C4-2B (cell line): ENCODE measurements at regions not wholly inside any gene's neighbourhood (a gene's known extent, or its start where the extent isn't known, plus 50 kb on each side); places are given as distances from the start of the nearest gene placed in this dataset.
A peak's percentile ranks its signal among the peaks of the same experiment; 100 is the strongest.

ENCODE experiments used
- H3K27ac ChIP-seq: fragments of 450-650 bp; 2 replicates; pipeline ENCODE4 v1.5.1; 2017
- ZFX ChIP-seq: fragments of 450-650 bp; IDR thresholded peaks from 2 replicates; pipeline ENCODE4 v1.6.1; 2017
- TF ChIP-seq, protein P1 (sequence below): fragments of 450-650 bp; conservative IDR thresholded peaks from 2 replicates; pipeline ENCODE4 v1.5.1; 2017; ENCODE audit warnings: mild to moderate bottlenecking

DNA sequence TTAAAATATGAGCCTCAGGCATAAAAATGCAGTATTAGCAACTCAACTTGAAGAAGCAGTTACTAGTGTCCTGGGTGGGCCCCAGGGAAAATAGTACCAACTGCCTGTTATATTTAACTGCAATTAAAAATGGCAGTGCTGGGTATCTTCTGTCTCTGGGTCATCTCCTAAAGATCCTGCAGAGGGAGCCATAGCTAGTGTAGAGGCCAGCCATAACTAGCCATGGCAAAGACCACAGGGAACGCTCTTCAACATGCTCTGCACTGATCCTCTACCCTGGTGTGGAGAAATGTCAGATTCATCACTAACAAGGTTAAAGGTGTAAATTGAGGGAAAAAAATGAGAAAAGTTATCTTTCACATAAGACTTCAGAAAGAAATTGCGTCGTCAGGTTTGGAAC lies 181.3 kb downstream of the SNRPN start:
- H3K27ac ChIP-seq = no peak overlapping the region
- no peak for TF ChIP-seq ZFX
- TF ChIP-seq, protein P1, sequence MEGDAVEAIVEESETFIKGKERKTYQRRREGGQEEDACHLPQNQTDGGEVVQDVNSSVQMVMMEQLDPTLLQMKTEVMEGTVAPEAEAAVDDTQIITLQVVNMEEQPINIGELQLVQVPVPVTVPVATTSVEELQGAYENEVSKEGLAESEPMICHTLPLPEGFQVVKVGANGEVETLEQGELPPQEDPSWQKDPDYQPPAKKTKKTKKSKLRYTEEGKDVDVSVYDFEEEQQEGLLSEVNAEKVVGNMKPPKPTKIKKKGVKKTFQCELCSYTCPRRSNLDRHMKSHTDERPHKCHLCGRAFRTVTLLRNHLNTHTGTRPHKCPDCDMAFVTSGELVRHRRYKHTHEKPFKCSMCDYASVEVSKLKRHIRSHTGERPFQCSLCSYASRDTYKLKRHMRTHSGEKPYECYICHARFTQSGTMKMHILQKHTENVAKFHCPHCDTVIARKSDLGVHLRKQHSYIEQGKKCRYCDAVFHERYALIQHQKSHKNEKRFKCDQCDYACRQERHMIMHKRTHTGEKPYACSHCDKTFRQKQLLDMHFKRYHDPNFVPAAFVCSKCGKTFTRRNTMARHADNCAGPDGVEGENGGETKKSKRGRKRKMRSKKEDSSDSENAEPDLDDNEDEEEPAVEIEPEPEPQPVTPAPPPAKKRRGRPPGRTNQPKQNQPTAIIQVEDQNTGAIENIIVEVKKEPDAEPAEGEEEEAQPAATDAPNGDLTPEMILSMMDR = peak; percentile 50

DNA sequence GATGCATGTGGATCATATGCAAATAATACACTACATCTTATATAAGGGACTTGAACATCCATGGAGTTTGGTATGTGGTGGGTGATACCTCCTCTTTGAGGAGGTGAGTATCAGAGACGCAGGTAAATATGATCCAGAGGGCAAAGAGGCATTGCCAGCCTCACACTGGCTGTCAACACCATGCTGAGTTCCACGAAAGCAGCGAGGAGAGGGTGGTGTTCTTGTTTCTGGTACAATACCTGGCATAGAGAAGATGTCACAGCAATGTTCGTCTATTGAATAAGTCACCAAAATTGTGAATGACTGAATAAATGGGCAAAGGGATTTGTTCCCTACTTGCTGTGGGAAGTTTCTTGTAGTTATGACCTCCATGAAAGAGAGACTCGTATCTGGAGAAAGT lies 182.2 kb downstream of the SNRPN start:
- TF ChIP-seq ZFX = no peak
- TF ChIP-seq, protein P1 = no peak
- H3K27ac ChIP-seq = no peak overlapping the region

DNA sequence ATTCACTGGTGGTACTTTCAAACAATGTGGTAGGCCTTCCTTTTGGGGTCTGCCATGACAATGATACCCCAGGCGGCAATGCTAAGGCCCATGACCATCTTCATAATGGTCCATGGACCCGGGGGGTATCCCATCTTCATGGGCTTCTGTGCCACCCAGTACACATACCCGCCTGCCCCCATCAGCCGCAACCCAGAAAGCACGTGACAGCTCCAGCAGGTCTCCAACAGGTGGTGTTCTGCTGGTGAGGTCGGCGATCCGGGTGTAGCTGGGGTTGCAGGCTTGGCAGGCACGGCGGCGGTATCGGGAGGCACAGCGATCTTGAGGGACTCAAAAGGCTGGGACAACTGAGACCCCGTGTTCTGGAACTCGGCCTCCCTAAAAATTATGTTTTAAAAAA lies 214.5 kb downstream of the SNRPN start:
- no peak for TF ChIP-seq ZFX
- TF ChIP-seq, protein P1 = no peak
- no peak overlapping the region for H3K27ac ChIP-seq

DNA sequence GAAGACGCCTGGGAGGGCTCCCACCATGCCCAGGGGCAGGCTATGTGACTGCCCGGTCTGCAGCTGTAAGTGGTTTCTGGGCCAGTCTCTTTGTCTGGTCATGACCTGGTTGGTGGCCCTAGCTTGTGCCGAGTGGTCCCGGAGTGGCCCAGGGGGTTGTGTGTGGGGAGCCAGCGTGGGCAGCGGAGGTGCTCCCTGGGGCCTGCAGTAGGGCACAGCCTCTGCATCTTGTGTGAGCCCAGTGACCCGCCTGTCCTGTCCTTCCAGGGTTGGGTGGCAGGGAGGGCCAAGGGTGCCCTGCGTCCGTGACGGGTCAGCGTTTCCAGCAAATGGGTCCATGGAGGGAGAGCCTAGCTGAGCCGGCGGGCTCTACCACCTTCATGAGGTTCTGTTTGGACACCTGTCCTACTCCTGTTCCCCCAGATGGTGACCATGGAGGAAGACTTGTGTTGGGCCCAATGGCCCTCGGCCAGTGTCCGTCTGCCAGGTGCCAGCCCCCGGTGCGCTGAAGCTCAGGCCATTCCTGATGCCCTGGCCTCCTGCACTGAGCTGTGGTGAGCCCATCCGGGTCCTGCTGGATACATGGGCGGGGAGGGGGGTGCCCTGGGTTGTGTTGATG lies 215.4 kb downstream of the SNRPN start:
- TF ChIP-seq, protein P1 = no peak
- no peak for TF ChIP-seq ZFX

DNA sequence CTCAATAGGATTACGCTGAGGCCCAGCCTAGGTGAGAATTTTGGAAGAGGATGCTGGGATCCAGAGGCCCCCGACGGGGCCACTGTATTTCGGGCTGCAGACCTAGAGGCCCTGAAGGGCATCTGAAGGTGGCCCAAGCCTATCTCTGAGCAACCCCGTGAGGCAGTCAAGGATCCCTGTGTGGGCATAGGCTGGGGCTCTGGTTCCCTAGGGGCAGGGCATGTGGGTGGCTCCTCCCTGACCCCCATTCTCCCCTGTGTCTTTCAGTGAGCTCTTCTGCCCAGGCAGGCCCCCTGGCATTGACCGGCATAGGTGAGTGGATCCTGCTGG lies 216.0 kb downstream of the SNRPN start:
- H3K27ac ChIP-seq = no peak overlapping the region
- TF ChIP-seq ZFX = no peak
- TF ChIP-seq, protein P1 = no peak

More for the DNA sequence above, 215.4 kb downstream of the SNRPN start:
- no peak overlapping the region for H3K27ac ChIP-seq

DNA sequence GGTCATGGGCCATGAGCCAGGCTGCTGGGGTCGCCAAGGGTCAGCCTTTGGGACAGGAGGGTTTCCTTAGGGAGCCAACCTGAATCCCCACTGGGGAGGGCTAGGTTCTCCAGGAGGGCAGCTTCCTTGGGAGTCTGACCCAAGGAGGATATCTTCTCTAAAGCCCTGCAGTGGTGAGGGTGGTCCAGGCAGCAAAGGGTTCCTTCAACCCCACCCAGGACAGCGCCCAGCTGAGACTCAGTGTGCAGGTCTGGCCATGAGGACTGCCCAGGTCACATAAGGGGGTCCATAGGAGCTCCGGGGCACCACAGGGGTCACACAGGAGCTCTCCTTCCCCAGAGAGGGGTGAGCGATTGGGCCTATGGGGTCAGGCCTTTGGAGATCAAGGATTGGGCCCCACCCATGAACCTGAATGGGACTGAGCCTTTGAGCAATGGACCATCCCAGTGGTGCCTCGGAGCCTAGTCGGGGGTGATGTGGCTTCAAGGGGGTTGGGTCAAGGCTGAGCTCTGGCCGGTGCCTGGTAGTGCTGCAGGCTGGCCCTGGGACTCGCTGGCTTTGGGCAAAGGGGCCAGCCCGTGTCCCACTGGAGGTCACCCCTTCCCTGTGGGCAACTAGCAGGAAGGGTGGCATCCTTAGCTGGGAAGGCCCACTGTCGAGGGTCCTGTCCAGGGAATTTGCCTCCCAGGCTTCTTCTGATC lies 216.5 kb downstream of the SNRPN start:
- TF ChIP-seq ZFX = no peak
- TF ChIP-seq, protein P1 = no peak
- H3K27ac ChIP-seq = no peak overlapping the region

DNA sequence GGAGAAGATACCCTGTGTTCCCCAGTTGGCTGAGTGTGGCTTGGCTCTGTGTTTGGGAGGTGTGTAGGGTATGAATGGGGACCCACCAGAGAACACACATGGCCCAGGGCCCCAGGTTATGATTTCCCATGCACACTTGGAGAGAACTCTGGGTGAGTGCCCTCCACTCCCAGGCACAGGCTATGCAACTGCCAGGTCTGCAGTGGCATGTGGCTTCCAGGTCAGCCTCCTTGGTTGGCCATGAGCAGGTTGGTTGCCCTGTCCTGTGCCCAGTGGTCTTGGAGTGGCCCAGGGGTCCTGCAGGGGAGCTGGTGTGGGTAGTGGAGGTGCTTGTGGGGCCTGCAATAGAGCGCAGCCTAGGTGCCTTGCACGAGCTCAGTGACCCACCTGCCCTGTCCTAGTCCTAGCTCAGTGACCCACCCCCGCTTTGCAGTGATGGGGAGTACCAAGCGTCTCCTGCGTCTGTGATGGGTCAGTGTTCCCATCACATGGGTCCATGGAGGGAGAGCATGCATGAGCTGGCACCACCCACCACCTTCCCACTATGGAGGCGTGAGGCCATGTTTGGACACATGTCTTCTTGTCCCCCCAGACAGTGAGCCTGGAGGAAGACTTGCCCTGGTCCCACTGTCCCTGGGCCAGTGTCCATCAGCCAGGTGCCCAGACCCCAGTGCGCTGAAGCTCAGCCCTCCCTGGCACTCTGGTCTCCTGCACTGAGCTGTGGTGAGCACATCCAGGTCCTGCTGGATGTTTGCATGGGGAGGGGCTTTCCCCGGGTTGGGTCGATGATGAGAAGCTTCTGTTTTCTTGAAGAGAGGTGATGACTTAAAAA lies 217.3 kb downstream of the SNRPN start:
- TF ChIP-seq, protein P1 = no peak
- no peak for TF ChIP-seq ZFX
- no peak overlapping the region for H3K27ac ChIP-seq
